22Rv1 (cell line): ENCODE measurements at regions not wholly inside any gene's neighbourhood (a gene's known extent, or its start where the extent isn't known, plus 50 kb on each side); places are given as distances from the start of the nearest gene placed in this dataset.

Experiments
- ZFX ChIP-seq: fragments of 450-650 bp; IDR thresholded peaks from 2 replicates; pipeline ENCODE4 v1.6.1; 2017; ENCODE audit warnings: antibody characterized with exemption, borderline replicate concordance
- TF ChIP-seq, protein P1 (sequence below): fragments of 450-650 bp; IDR thresholded peaks from 2 replicates; pipeline ENCODE4 v1.5.1; 2017; ENCODE audit warnings: mild to moderate bottlenecking

DNA sequence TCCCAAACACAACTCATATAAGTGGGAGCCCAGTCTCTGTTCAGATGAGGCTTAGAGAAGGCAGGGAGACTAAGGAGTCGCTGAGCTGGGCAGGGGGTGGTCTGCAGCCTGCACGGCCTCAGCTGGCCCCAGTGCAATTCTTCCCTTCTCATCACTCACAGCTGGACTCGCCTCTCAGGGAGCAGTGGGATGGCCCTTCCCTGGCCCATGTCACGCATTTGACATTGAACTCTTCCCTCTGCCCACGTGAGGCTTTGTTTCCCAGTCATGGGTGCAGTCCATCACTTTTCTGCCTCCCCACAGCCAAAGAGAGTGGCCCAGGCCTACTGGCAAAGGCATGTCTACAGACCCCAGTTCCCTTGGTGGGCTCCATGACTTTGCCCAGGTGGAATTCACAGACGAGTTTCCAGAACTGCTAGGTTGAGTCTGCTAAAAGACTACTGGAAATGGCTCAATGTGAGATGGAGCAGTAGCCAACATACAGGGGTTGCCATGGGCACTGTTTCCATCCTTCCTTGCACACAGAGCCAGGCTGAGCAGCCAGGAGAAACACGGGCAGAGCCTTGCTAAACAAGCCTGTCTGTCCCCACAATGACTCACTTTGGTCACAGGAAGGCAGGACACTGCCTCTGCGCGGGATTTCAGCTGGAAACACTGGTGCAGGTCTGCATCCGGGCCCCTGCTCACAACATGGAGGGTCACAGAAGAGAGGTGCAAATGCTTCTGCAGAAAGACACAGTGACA, 90.1 kb downstream of the OAT start:
- TF ChIP-seq, protein P1, sequence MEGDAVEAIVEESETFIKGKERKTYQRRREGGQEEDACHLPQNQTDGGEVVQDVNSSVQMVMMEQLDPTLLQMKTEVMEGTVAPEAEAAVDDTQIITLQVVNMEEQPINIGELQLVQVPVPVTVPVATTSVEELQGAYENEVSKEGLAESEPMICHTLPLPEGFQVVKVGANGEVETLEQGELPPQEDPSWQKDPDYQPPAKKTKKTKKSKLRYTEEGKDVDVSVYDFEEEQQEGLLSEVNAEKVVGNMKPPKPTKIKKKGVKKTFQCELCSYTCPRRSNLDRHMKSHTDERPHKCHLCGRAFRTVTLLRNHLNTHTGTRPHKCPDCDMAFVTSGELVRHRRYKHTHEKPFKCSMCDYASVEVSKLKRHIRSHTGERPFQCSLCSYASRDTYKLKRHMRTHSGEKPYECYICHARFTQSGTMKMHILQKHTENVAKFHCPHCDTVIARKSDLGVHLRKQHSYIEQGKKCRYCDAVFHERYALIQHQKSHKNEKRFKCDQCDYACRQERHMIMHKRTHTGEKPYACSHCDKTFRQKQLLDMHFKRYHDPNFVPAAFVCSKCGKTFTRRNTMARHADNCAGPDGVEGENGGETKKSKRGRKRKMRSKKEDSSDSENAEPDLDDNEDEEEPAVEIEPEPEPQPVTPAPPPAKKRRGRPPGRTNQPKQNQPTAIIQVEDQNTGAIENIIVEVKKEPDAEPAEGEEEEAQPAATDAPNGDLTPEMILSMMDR = no peak
- TF ChIP-seq ZFX = no peak
